B cell (primary cell): ENCODE measurements at regions not wholly inside any gene's neighbourhood (a gene's known extent, or its start where the extent isn't known, plus 50 kb on each side); places are given as distances from the start of the nearest gene placed in this dataset.

Experiments
- EZH2 ChIP-seq: IDR thresholded peaks from 2 replicates; pipeline ENCODE4 v1.6.1; 2012; ENCODE audit warnings: borderline replicate concordance, low read depth, mild to moderate bottlenecking, moderate library complexity, low read length; ENCODE audit not compliant: insufficient read depth, poor library complexity, severe bottlenecking
- TF ChIP-seq, protein P1 (sequence below): fragments of 200-600 bp; IDR thresholded peaks from one replicate; pipeline ENCODE4 v1.8.0; 2022; ENCODE audit warnings: antibody characterized with exemption, mild to moderate bottlenecking

DNA sequence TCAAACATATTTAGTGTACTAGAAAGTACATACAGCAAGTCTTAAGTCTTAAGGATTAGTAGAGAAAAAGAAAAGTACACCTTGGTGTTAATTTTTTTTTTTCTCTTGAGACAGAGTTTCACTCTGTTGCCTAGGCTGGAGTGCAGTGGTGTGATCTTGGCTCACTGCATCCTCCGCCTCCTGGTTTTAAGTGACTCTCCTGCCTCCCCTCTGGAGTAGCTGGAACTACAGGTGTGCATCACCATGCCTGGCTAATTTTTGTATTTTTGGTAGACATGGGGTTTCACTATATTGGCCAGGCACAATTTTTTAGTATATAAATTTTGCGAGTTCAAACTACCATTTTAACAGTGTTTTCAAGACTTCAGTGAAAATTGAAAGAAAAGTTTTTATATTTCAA, 1941.1 kb upstream of the CDH6 start:
- TF ChIP-seq, protein P1, sequence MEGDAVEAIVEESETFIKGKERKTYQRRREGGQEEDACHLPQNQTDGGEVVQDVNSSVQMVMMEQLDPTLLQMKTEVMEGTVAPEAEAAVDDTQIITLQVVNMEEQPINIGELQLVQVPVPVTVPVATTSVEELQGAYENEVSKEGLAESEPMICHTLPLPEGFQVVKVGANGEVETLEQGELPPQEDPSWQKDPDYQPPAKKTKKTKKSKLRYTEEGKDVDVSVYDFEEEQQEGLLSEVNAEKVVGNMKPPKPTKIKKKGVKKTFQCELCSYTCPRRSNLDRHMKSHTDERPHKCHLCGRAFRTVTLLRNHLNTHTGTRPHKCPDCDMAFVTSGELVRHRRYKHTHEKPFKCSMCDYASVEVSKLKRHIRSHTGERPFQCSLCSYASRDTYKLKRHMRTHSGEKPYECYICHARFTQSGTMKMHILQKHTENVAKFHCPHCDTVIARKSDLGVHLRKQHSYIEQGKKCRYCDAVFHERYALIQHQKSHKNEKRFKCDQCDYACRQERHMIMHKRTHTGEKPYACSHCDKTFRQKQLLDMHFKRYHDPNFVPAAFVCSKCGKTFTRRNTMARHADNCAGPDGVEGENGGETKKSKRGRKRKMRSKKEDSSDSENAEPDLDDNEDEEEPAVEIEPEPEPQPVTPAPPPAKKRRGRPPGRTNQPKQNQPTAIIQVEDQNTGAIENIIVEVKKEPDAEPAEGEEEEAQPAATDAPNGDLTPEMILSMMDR = no peak
- TF ChIP-seq EZH2 = no peak
